ENCODE measurements at regions not wholly inside any gene's neighbourhood (a gene's known extent, or its start where the extent isn't known, plus 50 kb on each side); places are given as distances from the start of the nearest gene placed in this dataset.

DNA sequence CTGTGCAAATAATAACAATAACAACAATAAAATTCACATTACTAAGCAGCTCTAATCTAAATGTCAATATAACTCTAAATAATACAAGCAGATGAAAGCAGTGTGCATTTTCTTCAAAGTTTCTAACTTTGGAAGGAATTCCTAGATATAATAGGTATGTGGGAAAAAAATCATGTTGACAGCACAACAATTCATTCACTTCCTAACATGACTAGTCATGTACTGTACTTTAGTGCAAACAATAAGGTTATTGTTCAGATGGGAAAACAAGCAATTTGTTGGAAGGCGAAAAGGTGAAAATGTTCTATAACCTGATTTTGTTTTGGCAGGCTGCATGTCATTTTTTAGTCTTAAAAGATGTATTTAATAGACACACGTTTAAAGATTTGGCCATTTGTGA, 484.3 kb upstream of the JAG1 start:
- H3K4me3 ChIP-seq (ENCODE audit: low read depth, low read length): no peak overlapping the region

DNA sequence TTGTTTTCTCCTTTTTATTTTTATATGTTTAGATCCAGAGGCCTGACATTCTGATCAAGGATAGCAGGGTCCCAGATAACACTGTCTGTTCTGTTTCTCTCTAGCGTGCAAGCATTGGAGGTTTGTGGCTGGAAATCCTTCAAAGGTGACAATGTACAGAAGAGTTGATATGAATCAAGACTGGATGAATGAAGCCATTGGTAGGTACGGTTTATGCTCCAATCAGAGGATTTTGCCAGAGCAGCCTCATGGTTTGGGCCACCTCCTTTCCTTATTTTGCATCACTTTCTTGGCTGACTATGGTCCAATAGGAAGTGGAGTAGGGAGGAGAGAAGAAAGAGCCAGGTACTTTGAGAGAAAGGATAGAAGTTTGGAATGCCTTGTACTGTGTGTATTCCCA, 484.8 kb upstream of the JAG1 start:
- H3K4me3 ChIP-seq (ENCODE audit: low read depth, low read length): no peak overlapping the region
- no peak for DNase-seq (ENCODE audit: low read depth)
- H3K27me3 ChIP-seq (ENCODE audit: control insufficient read depth, insufficient read depth, low read length): no peaks in the 10 kb centered on the region
- no peaks in the 10 kb centered on the region for H3K36me3 ChIP-seq (ENCODE audit: control insufficient read depth, insufficient read depth, low read length)
- TF ChIP-seq, protein P1, sequence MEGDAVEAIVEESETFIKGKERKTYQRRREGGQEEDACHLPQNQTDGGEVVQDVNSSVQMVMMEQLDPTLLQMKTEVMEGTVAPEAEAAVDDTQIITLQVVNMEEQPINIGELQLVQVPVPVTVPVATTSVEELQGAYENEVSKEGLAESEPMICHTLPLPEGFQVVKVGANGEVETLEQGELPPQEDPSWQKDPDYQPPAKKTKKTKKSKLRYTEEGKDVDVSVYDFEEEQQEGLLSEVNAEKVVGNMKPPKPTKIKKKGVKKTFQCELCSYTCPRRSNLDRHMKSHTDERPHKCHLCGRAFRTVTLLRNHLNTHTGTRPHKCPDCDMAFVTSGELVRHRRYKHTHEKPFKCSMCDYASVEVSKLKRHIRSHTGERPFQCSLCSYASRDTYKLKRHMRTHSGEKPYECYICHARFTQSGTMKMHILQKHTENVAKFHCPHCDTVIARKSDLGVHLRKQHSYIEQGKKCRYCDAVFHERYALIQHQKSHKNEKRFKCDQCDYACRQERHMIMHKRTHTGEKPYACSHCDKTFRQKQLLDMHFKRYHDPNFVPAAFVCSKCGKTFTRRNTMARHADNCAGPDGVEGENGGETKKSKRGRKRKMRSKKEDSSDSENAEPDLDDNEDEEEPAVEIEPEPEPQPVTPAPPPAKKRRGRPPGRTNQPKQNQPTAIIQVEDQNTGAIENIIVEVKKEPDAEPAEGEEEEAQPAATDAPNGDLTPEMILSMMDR (IDR thresholded peaks at IDR 0.05; ENCODE audit: insufficient read depth, low read length, poor library complexity, severe bottlenecking): no peak

More for the DNA sequence above, 484.3 kb upstream of the JAG1 start:
- TF ChIP-seq, protein P1 (IDR thresholded peaks at IDR 0.05; ENCODE audit: insufficient read depth, low read length, poor library complexity, severe bottlenecking): no peak
- Histone ChIP-seq H3K36me3 (ENCODE audit: control insufficient read depth, insufficient read depth, low read length) (no peaks in the 10 kb centered on the region), H3K27me3 (ENCODE audit: control insufficient read depth, insufficient read depth, low read length) (no peaks in the 10 kb centered on the region)
- no peak for DNase-seq (ENCODE audit: low read depth)

DNA sequence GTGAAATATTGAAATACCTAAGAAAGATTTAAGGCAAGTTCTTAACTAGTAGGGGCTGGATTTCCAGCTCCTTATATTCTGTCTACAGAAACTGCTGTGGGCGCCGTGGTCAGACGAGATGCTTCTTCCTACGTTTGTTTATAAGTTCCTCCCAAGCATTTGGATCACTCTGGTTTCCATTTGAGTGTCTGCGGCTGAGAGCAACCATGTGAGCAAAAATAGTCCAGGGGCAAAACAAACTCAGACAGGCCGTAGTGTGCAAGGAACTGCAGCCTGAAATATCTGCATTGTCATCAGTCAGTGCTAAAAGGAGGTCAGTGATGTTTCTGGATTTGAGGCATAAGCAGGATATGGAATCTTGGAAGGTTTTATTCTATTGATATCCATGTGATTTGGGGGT, 485.9 kb upstream of the JAG1 start:
- TF ChIP-seq, protein P1 (IDR thresholded peaks at IDR 0.05; ENCODE audit: insufficient read depth, low read length, poor library complexity, severe bottlenecking): no peak
- H3K4me3 ChIP-seq (ENCODE audit: low read depth, low read length): no peak overlapping the region
- H3K36me3 ChIP-seq (ENCODE audit: control insufficient read depth, insufficient read depth, low read length): no peaks in the 10 kb centered on the region
- DNase-seq (ENCODE audit: low read depth): no peak
- H3K27me3 ChIP-seq (ENCODE audit: control insufficient read depth, insufficient read depth, low read length): no peaks in the 10 kb centered on the region

DNA sequence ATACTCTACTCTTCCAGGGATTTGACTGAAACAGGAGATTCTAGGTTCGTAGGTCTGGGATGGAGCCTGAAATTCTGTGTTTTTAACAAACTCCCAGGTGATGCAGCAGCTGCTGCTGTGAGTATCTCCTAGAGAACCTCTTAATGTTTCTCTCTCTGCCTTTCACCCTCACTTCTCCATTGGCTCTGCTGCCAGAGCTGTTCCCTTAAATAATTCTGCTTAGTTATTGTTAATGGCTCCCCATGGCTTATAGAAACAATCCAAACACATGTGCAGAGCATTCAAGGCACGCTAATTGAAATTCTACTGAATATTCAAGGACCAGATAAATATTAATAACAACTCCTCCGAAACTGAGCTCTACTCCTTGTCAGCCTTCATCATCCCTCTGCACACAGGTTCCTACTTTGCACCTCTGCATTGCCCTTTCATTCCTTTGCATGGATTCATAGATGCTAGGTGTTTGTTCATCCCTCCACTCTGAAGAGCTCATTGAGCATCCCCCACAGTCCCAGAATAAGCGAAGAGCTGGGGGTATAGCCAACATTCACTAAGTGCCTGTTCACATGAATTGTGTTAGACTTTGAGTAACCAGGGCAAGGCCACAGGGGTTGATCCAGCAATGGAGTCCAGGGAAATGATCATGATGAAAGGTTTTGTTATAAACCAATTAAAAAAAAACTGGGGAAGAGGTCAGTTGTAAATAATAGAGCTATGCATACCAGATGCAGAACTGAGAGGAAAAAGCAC, 488.4 kb upstream of the JAG1 start:
- Histone ChIP-seq H3K36me3 (ENCODE audit: control insufficient read depth, insufficient read depth, low read length) (no peaks in the 10 kb centered on the region), H3K4me3 (ENCODE audit: low read depth, low read length) (no peak overlapping the region), H3K27me3 (ENCODE audit: control insufficient read depth, insufficient read depth, low read length) (no peaks in the 10 kb centered on the region)
- TF ChIP-seq, protein P1 (IDR thresholded peaks at IDR 0.05; ENCODE audit: insufficient read depth, low read length, poor library complexity, severe bottlenecking): no peak
- DNase-seq (ENCODE audit: low read depth): no peak

- Histone ChIP-seq H3K4me3 (ENCODE audit: low read depth, low read length) (no peak overlapping the region), H3K27me3 (ENCODE audit: control insufficient read depth, insufficient read depth, low read length) (no peaks in the 10 kb centered on the region), H3K36me3 (ENCODE audit: control insufficient read depth, insufficient read depth, low read length) (no peaks in the 10 kb centered on the region)
- TF ChIP-seq, protein P1 (IDR thresholded peaks at IDR 0.05; ENCODE audit: insufficient read depth, low read length, poor library complexity, severe bottlenecking): no peak
- DNase-seq (ENCODE audit: low read depth): no peak
Measured at GRCh38 chr20:11165789-11166188, 492.0 kb upstream of the JAG1 start.

DNA sequence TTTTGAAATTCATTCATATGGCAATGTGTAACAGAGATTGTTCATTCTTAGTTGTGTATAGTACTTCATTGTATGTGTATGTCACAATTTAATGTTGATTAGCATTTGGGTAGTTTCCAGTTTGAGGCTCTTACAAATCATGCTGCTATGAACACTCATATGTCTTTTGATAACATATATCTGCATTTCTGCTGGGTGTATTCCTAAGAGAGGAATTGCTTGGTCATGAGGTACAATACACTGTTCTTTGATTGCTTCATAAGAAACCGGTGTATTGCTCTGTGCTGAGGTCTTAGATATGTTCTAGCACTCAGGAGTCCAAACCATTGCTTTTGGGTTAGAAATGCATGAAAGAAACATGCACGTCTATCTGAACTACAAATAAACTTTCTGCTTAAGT, 492.9 kb upstream of the JAG1 start:
- TF ChIP-seq, protein P1 (IDR thresholded peaks at IDR 0.05; ENCODE audit: insufficient read depth, low read length, poor library complexity, severe bottlenecking): no peak
- Histone ChIP-seq H3K27me3 (ENCODE audit: control insufficient read depth, insufficient read depth, low read length) (no peaks in the 10 kb centered on the region), H3K4me3 (ENCODE audit: low read depth, low read length) (no peak overlapping the region), H3K36me3 (ENCODE audit: control insufficient read depth, insufficient read depth, low read length) (no peaks in the 10 kb centered on the region)
- DNase-seq (ENCODE audit: low read depth): no peak
